GM12892 (cell line): ENCODE measurements at regions not wholly inside any gene's neighbourhood (a gene's known extent, or its start where the extent isn't known, plus 50 kb on each side); places are given as distances from the start of the nearest gene placed in this dataset.

Experiments used
- POLR2A ChIP-seq: IDR thresholded peaks from 2 replicates; pipeline ENCODE4 v1.6.1; 2011; ENCODE audit warnings: low read depth, low read length, control low read depth
- POLR2AphosphoS5 ChIP-seq: IDR thresholded peaks from 2 replicates; pipeline ENCODE4 v1.6.1; 2011; ENCODE audit warnings: low read depth, low read length, control low read depth
- TAF1 ChIP-seq: IDR thresholded peaks from 2 replicates; pipeline ENCODE4 v1.6.1; 2011; ENCODE audit warnings: low read depth, mild to moderate bottlenecking, control low read depth, low read length, borderline replicate concordance

- TF ChIP-seq POLR2A, result no peak
- TF ChIP-seq TAF1, result no peak
- no peak for TF ChIP-seq POLR2AphosphoS5
Measured at GRCh38 chrX:27404366-27404765, 58.8 kb downstream of the PPP4R3C start.
